ENCODE measurements at regions not wholly inside any gene's neighbourhood (a gene's known extent, or its start where the extent isn't known, plus 50 kb on each side); places are given as distances from the start of the nearest gene placed in this dataset.

DNA sequence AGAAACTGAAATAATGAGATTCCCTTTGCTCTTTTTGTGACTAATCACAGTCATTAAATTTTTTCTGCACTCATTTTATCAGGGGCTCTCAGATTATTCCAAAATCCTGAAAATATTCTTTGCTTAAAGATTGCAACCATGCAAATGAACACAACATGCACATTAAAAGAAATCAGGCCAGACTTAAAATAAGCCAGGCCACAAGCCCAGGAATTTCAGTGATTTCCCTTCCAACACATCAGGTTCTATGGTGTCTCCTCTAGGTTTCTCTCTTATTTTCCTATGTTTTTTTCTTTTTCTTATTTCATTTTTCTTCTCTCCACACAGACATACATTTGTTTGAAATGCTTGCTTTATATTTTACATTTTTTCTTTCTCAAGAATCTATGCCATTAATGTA lies 65.3 kb downstream of the NIBAN1 start:
- TF ChIP-seq SIN3A (IDR thresholded peaks at IDR 0.05; ENCODE audit: borderline replicate concordance, insufficient read depth, low read depth, low read length) (no peak), CTCF (IDR thresholded peaks at IDR 0.05) (no peak), REST (IDR thresholded peaks at IDR 0.05; ENCODE audit: insufficient read depth in 1 of 2, low read depth in 2 of 2, low read length in 1 of 2) (no peak), POLR2AphosphoS5 (IDR thresholded peaks at IDR 0.05; ENCODE audit: low read depth, low read length) (no peak)

Data from Panc1 (cell line).